SK-N-SH (cell line): ENCODE measurements at regions not wholly inside any gene's neighbourhood (a gene's known extent, or its start where the extent isn't known, plus 50 kb on each side); places are given as distances from the start of the nearest gene placed in this dataset.

ENCODE experiments used
- CTCF ChIA-PET: fragments of 300-600, 350-600 bp; formaldehyde crosslinking; extraction: SDS; loops from one replicate; lab custom pipeline; 2021; lab: Yijun Ruan, JAX
- POLR2A ChIA-PET: fragments of 350-600 bp; sonication (Branson Sonifier 250); formaldehyde crosslinking; extraction: SDS; loops from one replicate; lab custom pipeline; 2020; ENCODE audit warnings: antibody characterized with exemption, inconsistent platforms; lab: Yijun Ruan, JAX
- DNase-seq: peaks from one replicate; pipeline ENCODE4 v3.0.0; 2012
- H2AFZ ChIP-seq: fragments of 200-600 bp; sonication (generic); 2 replicates; pipeline ENCODE4 v1.8.1; 2016; ENCODE audit warnings: antibody characterized with exemption, mild to moderate bottlenecking, low read depth
- H3F3A ChIP-seq: fragments of 200-600 bp; sonication (generic); replicated peaks from 2 replicates; pipeline ENCODE3; 2016; ENCODE audit warnings: antibody characterized with exemption, mild to moderate bottlenecking; ENCODE audit not compliant: insufficient read depth
- H3K27ac ChIP-seq, 2 experiments: fragments of 200-500 bp in 1 of 2; fragments of 200-600 bp in 1 of 2; sonication (Bioruptor generic) in 1 of 2; sonication (generic), shearing (Covaris generic) in 1 of 2; 2 replicates each; pipeline versions ENCODE4 v1.5.1 to v1.6.1; 2014 to 2016; ENCODE audit warnings: low read depth in 2 of 2, inconsistent platforms in 1 of 2, low read length in 1 of 2, mild to moderate bottlenecking in 1 of 2, mixed read lengths in 1 of 2
- H3K27me3 ChIP-seq: fragments of 200-600 bp; sonication (generic), shearing (Covaris generic); 2 replicates; pipeline ENCODE4 v1.6.1; 2016; ENCODE audit warnings: mixed run types; ENCODE audit not compliant: insufficient read depth
- H3K36me3 ChIP-seq, 2 experiments: fragments of 200-500 bp in 1 of 2; fragments of 200-600 bp in 1 of 2; sonication (Bioruptor generic) in 1 of 2; sonication (generic) in 1 of 2; replicated peaks in 1 of 2; 2 replicates each; pipeline versions ENCODE3 to v1.5.1; 2014 to 2016; ENCODE audit warnings: low read length in 1 of 2, mild to moderate bottlenecking in 1 of 2; ENCODE audit not compliant: insufficient read depth in 2 of 2, control insufficient read depth in 1 of 2
- H3K4me1 ChIP-seq, 2 experiments: fragments of 200-500 bp in 1 of 2; fragments of 200-600 bp in 1 of 2; sonication (Bioruptor generic) in 1 of 2; sonication (generic), shearing (Covaris generic) in 1 of 2; 2 replicates each; pipeline versions ENCODE4 v1.5.1 to v1.6.1; 2014 to 2016; ENCODE audit warnings: low read depth in 1 of 2, low read length in 1 of 2, mixed run types in 1 of 2; ENCODE audit not compliant: insufficient read depth in 2 of 2, control insufficient read depth in 1 of 2
- H3K4me2 ChIP-seq: fragments of 200-600 bp; sonication (generic), shearing (Covaris generic); 2 replicates; pipeline ENCODE4 v1.6.1; 2017; ENCODE audit warnings: mixed run types
- H3K4me3 ChIP-seq, 2 experiments: fragments of 200-500 bp in 1 of 2; fragments of 200-600 bp in 1 of 2; sonication (Bioruptor generic) in 1 of 2; sonication (generic), shearing (Covaris generic) in 1 of 2; 2 replicates each; pipeline versions ENCODE4 v1.5.1 to v1.8.1; 2014 to 2016; ENCODE audit warnings: low read depth in 2 of 2, inconsistent platforms in 1 of 2, low read length in 1 of 2, mild to moderate bottlenecking in 1 of 2, mixed read lengths in 1 of 2, moderate library complexity in 1 of 2
- H3K79me2 ChIP-seq: fragments of 200-600 bp; sonication (generic); 2 replicates; pipeline ENCODE4 v1.8.1; 2017; ENCODE audit warnings: mild to moderate bottlenecking; ENCODE audit not compliant: insufficient read depth
- H3K9ac ChIP-seq: fragments of 200-600 bp; sonication (generic); 2 replicates; pipeline ENCODE4 v1.6.1; 2017; ENCODE audit warnings: mixed run types
- H3K9me2 ChIP-seq: fragments of 200-600 bp; sonication (generic); 2 replicates; pipeline ENCODE4 v1.6.1; 2017; ENCODE audit warnings: mixed run types
- H3K9me3 ChIP-seq: fragments of 200-600 bp; sonication (generic); 2 replicates; pipeline ENCODE4 v1.6.1; 2017; ENCODE audit warnings: mixed run types, mild to moderate bottlenecking, moderate library complexity
- H4K20me1 ChIP-seq: fragments of 200-600 bp; sonication (generic); 2 replicates; pipeline ENCODE4 v1.6.1; 2017; ENCODE audit warnings: mild to moderate bottlenecking, mixed run types; ENCODE audit not compliant: insufficient read depth
- EZH2phosphoT487 ChIP-seq: fragments of 200-600 bp; sonication (generic); IDR thresholded peaks from 2 replicates; pipeline ENCODE4 v1.6.1; 2017; ENCODE audit warnings: low read depth, mixed run types, mild to moderate bottlenecking, antibody characterized with exemption, moderate library complexity, borderline replicate concordance
- FOSL2 ChIP-seq: IDR thresholded peaks from 2 replicates; pipeline ENCODE4 v1.4.0; 2012; ENCODE audit warnings: low read depth, mild to moderate bottlenecking, moderate library complexity, borderline replicate concordance
- NFIC ChIP-seq: IDR thresholded peaks from 2 replicates; pipeline ENCODE4 v1.4.0; 2012; ENCODE audit warnings: borderline replicate concordance
- RCOR1 ChIP-seq: fragments of 150-350 bp; IDR thresholded peaks from 2 replicates; pipeline ENCODE4 v1.6.1; 2017; ENCODE audit warnings: antibody characterized with exemption, low read length
- SMC3 ChIP-seq: IDR thresholded peaks from 2 replicates; pipeline ENCODE4 v1.6.1; 2012; ENCODE audit warnings: low read depth, low read length, improper control_type of control experiment
- WGBS: methylation state at CpG from one replicate; pipeline ENCODE4 v1.1.6; 2017; ENCODE audit warnings: low lambda C conversion rate; 5-methylcytosine and 5-hydroxymethylcytosine counted together
- TF ChIP-seq, protein P1 (sequence below): fragments of 150-350 bp; IDR thresholded peaks from 2 replicates; pipeline ENCODE4 v1.6.1; 2017; ENCODE audit warnings: antibody characterized with exemption, low read length, low read depth, borderline replicate concordance
- TF ChIP-seq, protein P2 (sequence below): IDR thresholded peaks from 2 replicates; pipeline ENCODE4 v1.6.1; 2012; ENCODE audit warnings: mild to moderate bottlenecking, low read depth, low read length, moderate library complexity
- TF ChIP-seq, protein P3 (sequence below): IDR thresholded peaks from 2 replicates; pipeline ENCODE4 v1.4.0; 2012; ENCODE audit warnings: low read depth
- TF ChIP-seq, protein P4 (sequence below): IDR thresholded peaks from 2 replicates; pipeline ENCODE4; 2012

DNA sequence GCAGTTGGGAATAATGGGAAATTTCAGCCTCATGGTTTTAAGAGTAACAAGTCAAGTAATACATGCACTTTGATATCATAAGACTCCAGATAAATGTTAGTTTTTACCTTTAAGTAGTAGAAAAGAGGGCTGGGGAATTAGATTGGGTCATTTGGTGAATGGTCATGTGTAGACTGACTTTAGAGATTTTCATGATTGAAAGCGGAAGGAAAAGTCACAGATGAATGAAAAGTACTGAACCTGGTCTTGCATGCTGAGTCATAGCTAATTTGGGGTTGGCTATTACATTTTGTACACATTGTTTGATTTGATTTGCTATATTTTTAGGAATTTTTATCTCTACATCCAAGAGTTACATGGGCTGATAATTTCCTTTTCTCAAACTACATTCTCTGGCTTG lies 539.4 kb upstream of the SPHKAP start:
- CTCF ChIA-PET = no interaction called here
- Histone ChIP-seq H3K27ac (no peak overlapping the region), H2AFZ (no peak overlapping the region), H3K79me2 (no peaks in the 10 kb centered on the region), H3K4me2 (no peak overlapping the region), H3K27me3 (no peaks in the 10 kb centered on the region), H3K4me3 (no peak overlapping the region), H3K9me2 (no peaks in the 10 kb centered on the region)
- WGBS = 59% methylated on average over 1 of the region's 1 CpG
- TF ChIP-seq FOSL2 = no peak
- TF ChIP-seq, protein P1, sequence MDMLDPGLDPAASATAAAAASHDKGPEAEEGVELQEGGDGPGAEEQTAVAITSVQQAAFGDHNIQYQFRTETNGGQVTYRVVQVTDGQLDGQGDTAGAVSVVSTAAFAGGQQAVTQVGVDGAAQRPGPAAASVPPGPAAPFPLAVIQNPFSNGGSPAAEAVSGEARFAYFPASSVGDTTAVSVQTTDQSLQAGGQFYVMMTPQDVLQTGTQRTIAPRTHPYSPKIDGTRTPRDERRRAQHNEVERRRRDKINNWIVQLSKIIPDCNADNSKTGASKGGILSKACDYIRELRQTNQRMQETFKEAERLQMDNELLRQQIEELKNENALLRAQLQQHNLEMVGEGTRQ = no peak
- TF ChIP-seq, protein P2, sequence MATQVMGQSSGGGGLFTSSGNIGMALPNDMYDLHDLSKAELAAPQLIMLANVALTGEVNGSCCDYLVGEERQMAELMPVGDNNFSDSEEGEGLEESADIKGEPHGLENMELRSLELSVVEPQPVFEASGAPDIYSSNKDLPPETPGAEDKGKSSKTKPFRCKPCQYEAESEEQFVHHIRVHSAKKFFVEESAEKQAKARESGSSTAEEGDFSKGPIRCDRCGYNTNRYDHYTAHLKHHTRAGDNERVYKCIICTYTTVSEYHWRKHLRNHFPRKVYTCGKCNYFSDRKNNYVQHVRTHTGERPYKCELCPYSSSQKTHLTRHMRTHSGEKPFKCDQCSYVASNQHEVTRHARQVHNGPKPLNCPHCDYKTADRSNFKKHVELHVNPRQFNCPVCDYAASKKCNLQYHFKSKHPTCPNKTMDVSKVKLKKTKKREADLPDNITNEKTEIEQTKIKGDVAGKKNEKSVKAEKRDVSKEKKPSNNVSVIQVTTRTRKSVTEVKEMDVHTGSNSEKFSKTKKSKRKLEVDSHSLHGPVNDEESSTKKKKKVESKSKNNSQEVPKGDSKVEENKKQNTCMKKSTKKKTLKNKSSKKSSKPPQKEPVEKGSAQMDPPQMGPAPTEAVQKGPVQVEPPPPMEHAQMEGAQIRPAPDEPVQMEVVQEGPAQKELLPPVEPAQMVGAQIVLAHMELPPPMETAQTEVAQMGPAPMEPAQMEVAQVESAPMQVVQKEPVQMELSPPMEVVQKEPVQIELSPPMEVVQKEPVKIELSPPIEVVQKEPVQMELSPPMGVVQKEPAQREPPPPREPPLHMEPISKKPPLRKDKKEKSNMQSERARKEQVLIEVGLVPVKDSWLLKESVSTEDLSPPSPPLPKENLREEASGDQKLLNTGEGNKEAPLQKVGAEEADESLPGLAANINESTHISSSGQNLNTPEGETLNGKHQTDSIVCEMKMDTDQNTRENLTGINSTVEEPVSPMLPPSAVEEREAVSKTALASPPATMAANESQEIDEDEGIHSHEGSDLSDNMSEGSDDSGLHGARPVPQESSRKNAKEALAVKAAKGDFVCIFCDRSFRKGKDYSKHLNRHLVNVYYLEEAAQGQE = no peak
- TF ChIP-seq RCOR1 = no peak
- no peak for TF ChIP-seq NFIC
- TF ChIP-seq, all 33 proteins: peak for 0
- POLR2A ChIA-PET = no interaction called here
- Histone ChIP-seq H3F3A (no peaks in the 10 kb centered on the region), H3K9ac (no peak overlapping the region), H3K36me3 (no peaks in the 10 kb centered on the region), H3K9me3 (no peaks in the 10 kb centered on the region), H3K4me1 (no peaks in the 10 kb centered on the region), H4K20me1 (no peaks in the 10 kb centered on the region)
- DNase-seq = no peak

DNA sequence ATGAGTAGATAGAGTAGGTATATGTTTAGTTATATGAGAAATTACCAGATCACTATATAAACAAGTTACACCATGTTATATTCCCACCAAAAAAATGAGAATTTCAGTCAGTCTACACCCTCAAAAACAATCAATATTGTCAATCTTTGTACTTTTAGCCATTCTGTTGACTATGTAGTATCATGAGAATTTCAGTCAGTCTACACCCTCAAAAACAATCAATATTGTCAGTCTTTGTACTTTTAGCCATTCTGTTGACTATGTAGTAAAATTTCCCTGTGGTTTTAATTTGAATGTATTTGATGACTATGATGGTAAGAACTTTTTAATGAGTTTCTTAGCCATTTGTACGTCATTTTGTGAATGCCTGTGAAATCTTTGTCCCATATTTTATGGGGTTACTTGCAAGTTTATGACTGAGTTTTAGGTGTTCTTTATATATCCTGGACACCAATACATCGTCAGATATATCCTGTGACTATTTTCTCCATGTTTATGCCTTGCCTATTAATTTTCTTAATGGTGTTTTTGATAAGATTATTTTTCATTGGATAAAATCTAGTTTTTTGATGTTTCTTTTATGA lies 528.4 kb upstream of the SPHKAP start:
- Histone ChIP-seq H3K36me3 (no peaks in the 10 kb centered on the region), H4K20me1 (no peaks in the 10 kb centered on the region), H3K9me3 (peaks cover 4% of the 10 kb centered on the region; the same call in 1 of the 2 replicates), H3K79me2 (no peaks in the 10 kb centered on the region), H3K4me1 (peaks cover 0 to 4% of the 10 kb centered on the region in 2 experiments; a peak in 1 of 4 replicates), H3F3A (no peaks in the 10 kb centered on the region), H2AFZ (no peak overlapping the region), H3K27ac (no peak overlapping the region), H3K27me3 (no peaks in the 10 kb centered on the region), H3K4me2 (no peak overlapping the region), H3K9ac (no peak overlapping the region), H3K4me3 (no peak overlapping the region), H3K9me2 (no peaks in the 10 kb centered on the region)
- ChIA-PET POLR2A (no interaction called here), CTCF (no interaction called here)
- TF ChIP-seq, protein P3, sequence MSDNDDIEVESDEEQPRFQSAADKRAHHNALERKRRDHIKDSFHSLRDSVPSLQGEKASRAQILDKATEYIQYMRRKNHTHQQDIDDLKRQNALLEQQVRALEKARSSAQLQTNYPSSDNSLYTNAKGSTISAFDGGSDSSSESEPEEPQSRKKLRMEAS = no peak
- TF ChIP-seq, protein P2 = no peak
- TF ChIP-seq, protein P4, sequence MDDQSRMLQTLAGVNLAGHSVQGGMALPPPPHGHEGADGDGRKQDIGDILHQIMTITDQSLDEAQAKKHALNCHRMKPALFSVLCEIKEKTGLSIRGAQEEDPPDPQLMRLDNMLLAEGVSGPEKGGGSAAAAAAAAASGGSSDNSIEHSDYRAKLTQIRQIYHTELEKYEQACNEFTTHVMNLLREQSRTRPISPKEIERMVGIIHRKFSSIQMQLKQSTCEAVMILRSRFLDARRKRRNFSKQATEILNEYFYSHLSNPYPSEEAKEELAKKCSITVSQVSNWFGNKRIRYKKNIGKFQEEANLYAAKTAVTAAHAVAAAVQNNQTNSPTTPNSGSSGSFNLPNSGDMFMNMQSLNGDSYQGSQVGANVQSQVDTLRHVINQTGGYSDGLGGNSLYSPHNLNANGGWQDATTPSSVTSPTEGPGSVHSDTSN = no peak
- TF ChIP-seq EZH2phosphoT487 (no peak), SMC3 (no peak)
- WGBS = 11% methylated on average over 2 of the region's 2 CpGs
- DNase-seq = no peak
